ENCODE measurements at regions not wholly inside any gene's neighbourhood (a gene's known extent, or its start where the extent isn't known, plus 50 kb on each side); places are given as distances from the start of the nearest gene placed in this dataset.

- no peak for DNase-seq
Measured at GRCh38 chr16:87244636-87245197, 72.5 kb downstream of the C16orf95 start.

- peak; percentile 11 for DNase-seq
Measured at GRCh38 chr16:87245511-87245910, 71.7 kb downstream of the C16orf95 start.

- DNase-seq, result no peak
Measured at GRCh38 chr16:87246269-87247065, 70.7 kb downstream of the C16orf95 start.

GRCh38 chr16:87248714-87249113, 68.5 kb downstream of the C16orf95 start:
- no peak for DNase-seq

- DNase-seq, result no peak
Measured at GRCh38 chr16:87249425-87249824, 67.8 kb downstream of the C16orf95 start.

GRCh38 chr16:87250431-87250960, 66.7 kb downstream of the C16orf95 start:
- DNase-seq, result no peak

GRCh38 chr16:87252269-87252970, 64.8 kb downstream of the C16orf95 start:
- peak; percentile 44 for DNase-seq

Measured in fibroblast of skin of right biceps (primary cell).